ENCODE measurements at regions not wholly inside any gene's neighbourhood (a gene's known extent, or its start where the extent isn't known, plus 50 kb on each side); places are given as distances from the start of the nearest gene placed in this dataset.
"Not testable (repeated sequence)": the region's sequence is repeated elsewhere in the genome, so short reads cannot be mapped to it uniquely, and the experiment has no call there.

- TF ChIP-seq, protein P1, sequence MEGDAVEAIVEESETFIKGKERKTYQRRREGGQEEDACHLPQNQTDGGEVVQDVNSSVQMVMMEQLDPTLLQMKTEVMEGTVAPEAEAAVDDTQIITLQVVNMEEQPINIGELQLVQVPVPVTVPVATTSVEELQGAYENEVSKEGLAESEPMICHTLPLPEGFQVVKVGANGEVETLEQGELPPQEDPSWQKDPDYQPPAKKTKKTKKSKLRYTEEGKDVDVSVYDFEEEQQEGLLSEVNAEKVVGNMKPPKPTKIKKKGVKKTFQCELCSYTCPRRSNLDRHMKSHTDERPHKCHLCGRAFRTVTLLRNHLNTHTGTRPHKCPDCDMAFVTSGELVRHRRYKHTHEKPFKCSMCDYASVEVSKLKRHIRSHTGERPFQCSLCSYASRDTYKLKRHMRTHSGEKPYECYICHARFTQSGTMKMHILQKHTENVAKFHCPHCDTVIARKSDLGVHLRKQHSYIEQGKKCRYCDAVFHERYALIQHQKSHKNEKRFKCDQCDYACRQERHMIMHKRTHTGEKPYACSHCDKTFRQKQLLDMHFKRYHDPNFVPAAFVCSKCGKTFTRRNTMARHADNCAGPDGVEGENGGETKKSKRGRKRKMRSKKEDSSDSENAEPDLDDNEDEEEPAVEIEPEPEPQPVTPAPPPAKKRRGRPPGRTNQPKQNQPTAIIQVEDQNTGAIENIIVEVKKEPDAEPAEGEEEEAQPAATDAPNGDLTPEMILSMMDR (IDR thresholded peaks at IDR 0.05; ENCODE audit: low read depth, low read length): no peak
- Histone ChIP-seq H3K4me3 (ENCODE audit: low read depth, low read length) (no peak overlapping the region), H3K27ac (no peak overlapping the region), H3K36me3 (no peaks in the 10 kb centered on the region), H3K27me3 (ENCODE audit: insufficient read depth, low read depth, severe bottlenecking) (no peaks in the 10 kb centered on the region), H3K9me3 (ENCODE audit: severe bottlenecking) (no peaks in the 10 kb centered on the region)
- no peak for DNase-seq
These were observed 451.1 kb downstream of the SOX9 start for GRCh38 chr17:72571813-72572396.

DNA sequence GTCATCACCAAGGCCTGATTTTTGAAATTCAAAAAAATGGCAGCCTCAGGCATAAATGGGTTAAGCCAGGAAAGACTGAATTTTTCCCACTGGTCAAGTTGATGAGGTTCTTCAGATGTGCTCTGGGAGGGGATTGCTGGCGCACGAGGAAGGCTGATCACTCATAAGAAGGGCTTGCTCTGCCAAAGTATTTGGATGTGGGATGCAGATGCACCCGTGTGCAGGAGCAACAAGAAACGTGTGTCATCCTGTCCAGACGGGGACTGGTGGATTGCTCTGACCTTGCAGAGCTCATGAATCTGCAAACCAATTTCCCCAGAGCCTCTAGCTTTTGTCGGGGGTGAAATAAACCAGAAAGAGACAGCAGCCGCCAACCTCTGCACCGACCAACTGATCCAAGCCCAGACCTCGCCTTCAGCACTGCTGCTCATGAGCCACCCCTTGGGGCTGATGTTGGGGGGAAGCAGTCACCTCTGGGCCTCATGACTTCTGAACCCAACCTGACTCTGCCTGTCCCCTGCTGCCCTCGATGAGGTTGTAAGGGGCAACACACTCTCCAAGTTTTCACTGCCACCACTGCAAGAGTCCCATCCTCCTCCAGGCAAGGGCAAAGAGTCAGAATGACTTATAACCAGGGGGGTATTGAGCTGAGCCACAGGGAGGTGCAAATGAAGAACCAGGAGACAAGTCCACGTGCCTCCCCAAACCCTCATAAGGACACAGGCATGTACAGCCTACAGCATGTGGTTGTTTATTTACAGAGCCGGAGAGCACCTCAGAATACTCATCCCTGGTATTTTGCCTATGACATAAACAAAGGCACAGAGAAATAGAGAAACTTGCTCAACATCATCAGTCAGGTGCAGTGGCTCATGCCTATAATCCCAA, 452.0 kb downstream of the SOX9 start:
- TF ChIP-seq, protein P1 (IDR thresholded peaks at IDR 0.05; ENCODE audit: low read depth, low read length): no peak
- no peak overlapping the region for H3K27ac ChIP-seq
- no peak for DNase-seq
- H3K9me3 ChIP-seq (ENCODE audit: severe bottlenecking): no peaks in the 10 kb centered on the region
- H3K36me3 ChIP-seq: no peaks in the 10 kb centered on the region
- H3K27me3 ChIP-seq (ENCODE audit: insufficient read depth, low read depth, severe bottlenecking): no peaks in the 10 kb centered on the region
- H3K4me3 ChIP-seq (ENCODE audit: low read depth, low read length): no peak overlapping the region

DNA sequence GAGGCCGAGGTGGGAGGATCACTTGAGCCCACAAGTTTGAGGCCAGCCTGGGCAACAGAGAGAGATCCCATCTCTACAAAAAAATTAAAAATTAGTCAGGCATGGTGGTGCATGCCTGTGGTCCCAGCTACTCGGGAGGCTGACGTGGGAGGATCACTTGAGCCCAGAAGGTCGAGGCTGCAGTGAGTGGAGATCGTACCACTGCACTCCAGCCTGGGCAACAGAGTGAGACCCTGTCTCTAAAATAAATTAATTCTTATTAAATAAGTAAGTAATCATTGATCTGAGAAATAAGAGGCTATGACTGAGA, 452.6 kb downstream of the SOX9 start:
- H3K27me3 ChIP-seq (ENCODE audit: insufficient read depth, low read depth, severe bottlenecking); H3K36me3 ChIP-seq; H3K4me3 ChIP-seq (ENCODE audit: low read depth, low read length); H3K9me3 ChIP-seq (ENCODE audit: severe bottlenecking); H3K27ac ChIP-seq; DNase-seq: not testable (repeated sequence)

GRCh38 chr17:72574675-72575510, 454.1 kb downstream of the SOX9 start:
- Histone ChIP-seq H3K27ac (no peak overlapping the region), H3K4me3 (ENCODE audit: low read depth, low read length) (no peak overlapping the region), H3K36me3 (no peaks in the 10 kb centered on the region), H3K9me3 (ENCODE audit: severe bottlenecking) (no peaks in the 10 kb centered on the region), H3K27me3 (ENCODE audit: insufficient read depth, low read depth, severe bottlenecking) (no peaks in the 10 kb centered on the region)
- DNase-seq: no peak
- TF ChIP-seq, protein P1 (IDR thresholded peaks at IDR 0.05; ENCODE audit: low read depth, low read length): no peak

GRCh38 chr17:72575542-72576233, 454.9 kb downstream of the SOX9 start:
- TF ChIP-seq, protein P1 (IDR thresholded peaks at IDR 0.05; ENCODE audit: low read depth, low read length): no peak
- Histone ChIP-seq H3K36me3 (no peaks in the 10 kb centered on the region), H3K27me3 (ENCODE audit: insufficient read depth, low read depth, severe bottlenecking) (no peaks in the 10 kb centered on the region), H3K27ac (no peak overlapping the region), H3K9me3 (ENCODE audit: severe bottlenecking) (no peaks in the 10 kb centered on the region), H3K4me3 (ENCODE audit: low read depth, low read length) (no peak overlapping the region)
- DNase-seq: no peak

Data from WERI-Rb-1 (cell line).